Hematopoietic multipotent progenitor cell treated with erythropoietin and hydrocortisone succinate and interleukin-3 and kit ligand, for 4 days (in vitro differentiated cells): ENCODE measurements at regions not wholly inside any gene's neighbourhood (a gene's known extent, or its start where the extent isn't known, plus 50 kb on each side); places are given as distances from the start of the nearest gene placed in this dataset.
"Not testable (repeated sequence)": the region's sequence is repeated elsewhere in the genome, so short reads cannot be mapped to it uniquely, and the experiment has no call there.

Source experiments
- DNase-seq: peaks from one replicate; pipeline ENCODE4 v3.0.0-alpha.2; 2015

DNA sequence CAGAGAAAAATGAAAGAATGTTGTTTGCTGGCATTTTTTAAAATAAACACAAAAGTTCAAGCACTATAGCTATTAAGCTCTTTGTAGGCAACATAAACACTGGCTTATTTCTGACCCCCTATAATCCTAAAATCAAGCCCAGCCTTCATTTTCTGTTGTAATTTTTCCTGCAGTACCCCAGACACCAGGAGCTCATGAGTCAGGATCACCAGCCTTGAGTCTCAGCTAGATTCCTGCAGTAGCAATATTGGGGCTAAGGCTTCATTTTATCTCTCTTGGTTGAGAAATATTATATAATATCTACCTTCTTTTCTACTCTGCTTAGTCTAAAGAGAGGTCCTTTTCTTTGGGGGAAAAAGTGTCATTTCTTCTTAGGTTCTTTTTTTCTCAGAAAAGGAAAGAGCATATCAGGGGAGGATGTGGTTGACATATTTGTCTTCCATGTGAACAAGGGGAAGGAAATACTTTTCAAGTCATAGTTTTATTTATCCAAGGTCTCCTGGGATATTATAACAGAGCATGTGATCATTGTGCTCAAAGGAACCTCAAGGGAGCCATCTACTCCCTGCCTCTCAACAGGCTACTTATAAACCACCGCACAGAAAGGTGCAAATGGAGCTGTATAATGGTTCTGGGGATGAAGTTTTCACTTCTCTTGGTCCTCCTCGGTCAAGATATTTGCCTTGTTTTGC is 678.3 kb upstream of the NR3C2 start:
- DNase-seq = no peak

GRCh38 chr4:149116806-149117205 is 674.6 kb upstream of the NR3C2 start:
- no peak for DNase-seq

DNA sequence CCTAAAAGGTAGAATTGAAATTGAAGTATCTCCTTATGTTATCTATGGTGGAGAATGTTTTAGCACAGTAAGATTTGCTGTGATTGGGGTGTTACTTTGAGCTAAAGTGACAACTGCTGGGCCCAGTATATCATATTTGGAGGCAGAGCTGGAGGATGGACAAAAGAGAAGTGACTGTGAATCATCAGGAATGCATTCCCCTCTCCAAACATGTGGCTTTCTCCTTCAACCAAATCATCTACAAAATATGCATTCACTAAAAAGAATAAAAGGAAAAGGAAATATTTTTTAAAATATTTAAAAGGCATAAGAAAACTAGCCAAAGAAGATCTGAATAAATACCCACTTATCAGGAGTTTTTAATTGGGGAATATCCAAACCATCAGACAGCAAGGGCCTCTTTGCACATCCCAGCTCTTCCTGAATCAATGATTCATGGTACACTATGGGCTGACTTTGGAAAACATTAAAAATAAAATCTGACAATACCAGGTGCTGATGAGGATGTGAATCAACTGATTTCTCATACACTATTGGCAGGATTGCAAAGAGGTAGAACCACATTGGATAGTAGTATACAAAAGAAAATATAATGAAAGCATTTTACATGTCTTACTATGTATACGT is 671.7 kb upstream of the NR3C2 start:
- no peak for DNase-seq

DNA sequence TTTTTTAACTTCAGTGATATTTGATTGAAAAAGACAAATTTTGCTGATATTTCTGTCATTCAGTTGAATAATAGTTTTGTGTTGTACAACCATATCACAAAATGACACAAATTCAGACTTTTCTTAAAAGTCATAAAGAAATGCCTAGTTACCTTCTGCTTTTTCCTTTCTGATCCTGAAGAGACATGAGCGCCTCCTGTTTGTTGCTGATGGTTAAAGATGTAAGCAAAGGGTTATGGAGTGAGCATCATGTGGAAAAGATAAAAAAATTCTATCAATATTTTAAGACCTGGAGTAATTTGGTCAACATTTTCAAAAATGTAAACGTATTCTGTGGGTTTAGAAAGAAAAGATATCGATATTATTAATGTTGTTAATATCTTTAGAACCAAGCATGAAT is 669.9 kb upstream of the NR3C2 start:
- no peak for DNase-seq

DNA sequence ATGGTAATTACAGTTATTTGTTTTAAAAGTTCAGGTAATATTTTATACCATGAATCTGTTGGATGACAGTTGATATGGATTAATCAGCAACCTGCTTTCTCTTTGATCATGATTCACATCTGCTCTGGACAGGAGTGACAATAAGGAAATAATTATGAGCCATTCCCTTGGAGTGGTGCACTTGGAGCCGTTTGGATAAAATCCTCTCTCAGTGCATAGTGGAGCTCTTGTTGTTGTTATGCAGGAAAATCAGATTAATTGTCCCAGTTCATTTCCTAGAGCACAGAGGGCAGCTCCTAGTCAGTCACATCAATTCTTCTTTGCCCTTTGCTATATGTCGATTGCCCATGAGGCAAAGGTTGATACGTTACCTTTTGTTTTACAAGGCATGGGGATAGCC is 668.3 kb upstream of the NR3C2 start:
- no peak for DNase-seq

DNA sequence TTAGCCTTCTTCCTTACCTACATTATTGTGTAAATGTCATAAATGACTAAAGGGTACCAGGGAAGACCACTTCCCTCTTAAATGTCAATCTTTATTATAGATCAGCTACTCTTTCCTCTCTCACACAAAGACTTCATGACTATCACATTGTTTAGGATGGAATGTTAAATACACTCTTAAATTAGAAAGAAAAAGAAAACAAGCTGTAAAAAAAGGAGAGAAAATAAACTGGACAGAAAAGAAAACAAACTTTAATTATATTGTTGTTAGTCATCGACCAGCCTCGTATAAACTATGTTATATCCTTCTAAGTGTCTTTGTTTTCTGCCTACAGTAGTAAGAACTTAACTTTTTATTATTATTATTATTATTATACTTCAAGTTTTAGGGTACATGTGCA is 666.4 kb upstream of the NR3C2 start:
- DNase-seq = no peak

- no peak for DNase-seq
These were observed 660.6 kb upstream of the NR3C2 start for GRCh38 chr4:149102765-149103164.

GRCh38 chr4:149101649-149102048 is 659.4 kb upstream of the NR3C2 start:
- no peak for DNase-seq

- no peak for DNase-seq
These were observed 653.6 kb upstream of the NR3C2 start for GRCh38 chr4:149095811-149096210.

GRCh38 chr4:149095001-149095400 is 652.8 kb upstream of the NR3C2 start:
- no peak for DNase-seq

GRCh38 chr4:149084144-149084543 is 641.9 kb upstream of the NR3C2 start:
- no peak for DNase-seq

DNA sequence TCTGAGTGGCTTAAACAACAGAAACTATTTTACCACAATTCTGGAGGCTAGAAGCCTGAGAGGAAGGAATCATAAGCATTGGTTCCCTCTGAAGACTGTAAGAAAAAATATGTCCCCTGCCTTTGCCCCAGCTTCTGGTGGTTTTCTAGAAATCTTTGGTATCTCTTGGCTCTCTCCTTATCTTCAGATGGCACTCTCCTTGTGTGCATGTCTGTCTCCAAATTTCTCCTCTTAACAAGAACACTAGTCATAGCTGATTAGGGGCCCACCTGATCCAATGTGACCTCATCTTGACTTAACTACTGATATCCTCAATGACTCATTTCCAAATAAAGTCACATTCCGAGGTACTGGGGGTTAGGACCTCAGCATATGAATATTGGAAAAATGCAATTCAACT is 635.0 kb upstream of the NR3C2 start:
- DNase-seq = peak; percentile 25

DNA sequence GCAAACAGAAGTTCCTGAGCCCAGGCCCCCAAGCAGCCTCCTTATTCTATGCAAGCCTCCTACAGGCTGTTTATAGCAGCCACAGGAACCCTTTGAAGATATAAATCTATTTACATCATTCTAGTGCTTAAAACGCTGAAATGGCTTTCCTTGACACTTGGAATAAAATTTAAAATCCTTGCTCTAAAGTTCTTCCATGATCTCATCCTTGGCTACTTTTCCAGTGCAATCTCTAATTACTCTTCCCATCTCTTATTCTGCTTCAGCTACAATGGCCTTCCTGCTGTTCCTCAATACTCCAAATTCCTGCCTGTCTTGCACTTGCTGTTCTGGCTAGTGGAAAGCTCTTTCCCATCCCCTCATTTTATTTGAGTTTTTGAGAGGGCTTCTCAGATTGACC is 634.2 kb upstream of the NR3C2 start:
- no peak for DNase-seq

- no peak for DNase-seq
These were observed 630.2 kb upstream of the NR3C2 start for GRCh38 chr4:149072384-149072783.

DNA sequence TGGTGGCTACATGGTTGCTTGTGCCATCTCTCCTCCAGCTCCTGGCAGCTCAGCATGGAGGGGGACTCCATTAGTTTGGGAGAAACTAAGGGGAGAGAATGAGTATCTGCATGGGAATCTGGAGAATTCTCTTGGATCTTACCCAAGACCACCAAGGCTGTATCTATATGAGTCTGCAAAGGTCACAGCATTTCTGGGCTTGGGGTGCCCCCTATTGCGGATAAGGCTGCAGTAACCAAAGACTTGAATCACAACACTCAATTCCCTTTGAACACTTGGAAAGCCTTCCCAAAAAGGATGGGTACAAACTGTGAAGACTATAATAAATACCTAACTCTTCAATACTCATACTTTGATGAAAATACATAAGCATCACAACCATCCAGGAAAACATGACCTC is 623.5 kb upstream of the NR3C2 start:
- DNase-seq = no peak

DNA sequence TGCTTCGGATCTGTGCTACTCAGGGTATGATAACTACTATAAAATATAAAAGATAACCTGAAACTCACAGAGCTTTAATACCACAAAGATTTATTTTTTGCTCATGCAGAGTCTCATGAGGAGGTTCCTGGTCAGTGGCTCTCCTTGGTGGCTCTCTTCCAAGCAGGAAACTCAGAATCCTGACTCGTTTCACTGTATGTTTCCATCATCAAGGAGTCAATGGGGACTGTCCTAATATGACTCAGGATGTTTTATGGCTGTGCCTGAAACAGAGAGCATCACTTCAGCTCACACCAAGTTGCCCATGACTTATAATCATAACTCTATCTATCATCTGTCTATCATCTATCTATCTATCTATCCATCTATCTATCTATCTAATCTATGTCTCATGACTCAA is 620.8 kb upstream of the NR3C2 start:
- DNase-seq = no peak

DNA sequence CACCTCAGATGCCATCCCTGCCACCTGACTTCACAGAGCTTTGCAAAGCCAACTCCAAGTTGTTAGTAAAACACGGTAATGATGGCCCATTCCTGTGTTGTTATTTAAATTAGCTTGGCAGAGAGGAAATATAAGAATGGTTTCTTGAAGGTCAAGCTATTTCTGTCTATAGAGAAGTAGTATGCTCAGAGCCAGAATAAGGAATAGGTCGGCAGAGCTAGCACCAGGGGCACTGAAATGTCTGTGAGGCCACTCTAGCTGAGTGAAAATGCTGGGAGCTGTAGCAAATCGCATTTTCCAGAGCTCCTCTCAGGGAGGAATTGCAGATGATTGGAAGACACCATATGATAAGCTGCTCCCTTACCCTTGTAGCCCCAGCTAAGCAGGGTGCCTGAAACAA is 615.4 kb upstream of the NR3C2 start:
- no peak for DNase-seq

GRCh38 chr4:149056615-149057014 is 614.4 kb upstream of the NR3C2 start:
- no peak for DNase-seq

DNA sequence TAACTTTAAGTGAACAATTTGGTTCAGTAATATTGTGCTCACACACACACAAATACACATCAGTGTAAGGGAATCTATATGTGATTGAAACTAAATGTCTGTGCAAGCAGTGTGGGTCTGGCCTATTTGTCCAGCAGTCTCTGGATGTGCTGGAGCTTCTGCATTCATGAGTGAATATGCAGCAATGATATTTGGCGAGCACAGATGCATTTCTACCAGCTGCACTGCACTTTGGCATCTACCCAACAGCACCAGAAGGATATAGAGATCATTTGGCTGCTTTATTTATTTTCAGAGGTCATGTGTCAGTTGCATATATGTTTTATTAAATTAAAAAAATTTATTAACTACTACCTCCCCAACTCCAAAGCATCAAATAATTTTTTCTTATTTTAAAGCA is 613.4 kb upstream of the NR3C2 start:
- DNase-seq = no peak

DNA sequence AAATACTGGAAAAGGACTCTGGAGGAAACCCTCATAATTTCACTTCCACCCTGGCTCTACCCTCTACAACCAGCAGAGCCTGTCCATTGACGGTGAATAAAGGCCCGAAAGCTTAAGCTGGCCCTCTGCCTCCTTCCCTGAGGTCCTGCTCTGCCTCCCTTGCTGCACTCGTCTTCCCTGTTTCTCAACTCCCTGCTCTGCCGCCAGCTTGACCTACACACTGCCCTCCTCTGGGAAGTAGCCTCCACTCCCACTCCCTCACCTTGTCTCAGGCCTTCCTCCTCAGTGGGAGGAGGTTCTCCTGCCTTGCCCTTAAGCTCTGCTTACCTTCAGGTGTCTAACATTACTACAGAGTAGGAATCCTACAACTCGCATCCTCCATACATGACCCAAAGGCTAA is 608.6 kb upstream of the NR3C2 start:
- DNase-seq = no peak

DNA sequence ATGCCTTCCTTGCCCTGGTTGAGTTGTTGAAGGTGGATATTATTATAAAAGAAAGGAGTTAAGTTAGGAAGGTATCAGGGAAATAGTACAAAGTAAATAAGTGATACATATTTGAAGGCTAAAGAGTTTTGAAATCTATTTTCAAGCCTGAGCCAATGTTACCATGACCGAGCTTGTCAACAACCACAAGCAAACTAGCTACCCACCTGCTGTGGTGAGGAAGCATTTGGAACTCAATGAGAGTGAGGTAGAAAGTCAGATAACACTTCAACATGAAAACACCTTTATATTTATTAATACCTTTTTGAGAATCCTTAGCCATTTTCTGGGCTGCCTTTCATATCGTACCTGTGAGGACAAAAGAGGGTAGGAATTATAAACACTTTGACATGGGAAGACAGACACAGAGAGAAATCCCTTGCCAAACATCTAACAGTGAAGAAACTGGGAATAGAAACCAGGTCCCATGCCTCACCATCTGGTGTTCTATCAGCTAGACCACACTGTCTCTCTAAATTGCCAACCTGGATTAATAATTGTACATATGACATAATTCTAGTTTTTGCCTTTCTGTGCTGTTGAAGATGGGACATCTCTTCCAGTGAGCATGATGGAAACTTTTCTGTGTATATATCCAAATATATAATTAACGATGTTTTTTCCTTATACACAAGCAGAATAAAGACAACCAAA is 606.4 kb upstream of the NR3C2 start:
- no peak for DNase-seq

GRCh38 chr4:149047368-149047767 is 605.2 kb upstream of the NR3C2 start:
- no peak for DNase-seq

GRCh38 chr4:149045731-149046130 is 603.5 kb upstream of the NR3C2 start:
- no peak for DNase-seq

GRCh38 chr4:149039786-149040185 is 597.6 kb upstream of the NR3C2 start:
- DNase-seq = not testable (repeated sequence)

- DNase-seq = peak; percentile 35
These were observed 589.2 kb upstream of the NR3C2 start for GRCh38 chr4:149031399-149031798.
